ENCODE measurements at regions not wholly inside any gene's neighbourhood (a gene's known extent, or its start where the extent isn't known, plus 50 kb on each side); places are given as distances from the start of the nearest gene placed in this dataset.

- TF ChIP-seq EZH2phosphoT487 (conservative IDR thresholded peaks at IDR 0.05; ENCODE audit: low read length), result no peak
- no peak for TF ChIP-seq CTCF (IDR thresholded peaks at IDR 0.05; ENCODE audit: insufficient read depth, low read length, poor library complexity, severe bottlenecking)
- Histone ChIP-seq H3F3A (ENCODE audit: insufficient read depth) (no peaks in the 10 kb centered on the region), H3K27ac (ENCODE audit: low read depth, low read length) (no peak overlapping the region), H3K9me3 (ENCODE audit: insufficient read depth, low read length) (no peaks in the 10 kb centered on the region), H3K4me2 (ENCODE audit: low read depth, low read length, poor library complexity, severe bottlenecking) (no peak overlapping the region), H3K9me2 (replicated peaks; ENCODE audit: insufficient read depth, low read length) (no peaks in the 10 kb centered on the region), H2AFZ (ENCODE audit: low read depth, low read length, severe bottlenecking) (no peak overlapping the region), H3K79me2 (ENCODE audit: insufficient read depth, low read length) (no peaks in the 10 kb centered on the region), H4K20me1 (ENCODE audit: low read depth, low read length) (no peaks in the 10 kb centered on the region), H3K4me3 (ENCODE audit: insufficient read depth, low read length, poor library complexity, severe bottlenecking) (no peak overlapping the region), H3K36me3 (ENCODE audit: low read length) (no peaks in the 10 kb centered on the region), H3K9ac (ENCODE audit: low read length) (no peak overlapping the region), H3K27me3 (ENCODE audit: low read length) (no peaks in the 10 kb centered on the region)
These were observed 678.0 kb downstream of the DHX35 start for GRCh38 chr20:39640147-39640546.

- Histone ChIP-seq H3K9me2 (replicated peaks; ENCODE audit: insufficient read depth, low read length) (no peaks in the 10 kb centered on the region), H3K27me3 (ENCODE audit: low read length) (no peaks in the 10 kb centered on the region), H3K79me2 (ENCODE audit: insufficient read depth, low read length) (no peaks in the 10 kb centered on the region), H4K20me1 (ENCODE audit: low read depth, low read length) (no peaks in the 10 kb centered on the region), H3K36me3 (ENCODE audit: low read length) (no peaks in the 10 kb centered on the region), H3K4me2 (ENCODE audit: low read depth, low read length, poor library complexity, severe bottlenecking) (no peak overlapping the region), H3K9ac (ENCODE audit: low read length) (no peak overlapping the region), H3K4me3 (ENCODE audit: insufficient read depth, low read length, poor library complexity, severe bottlenecking) (no peak overlapping the region), H3K9me3 (ENCODE audit: insufficient read depth, low read length) (no peaks in the 10 kb centered on the region), H3K27ac (ENCODE audit: low read depth, low read length) (no peak overlapping the region), H3F3A (ENCODE audit: insufficient read depth) (no peaks in the 10 kb centered on the region), H2AFZ (ENCODE audit: low read depth, low read length, severe bottlenecking) (no peak overlapping the region)
- TF ChIP-seq CTCF (IDR thresholded peaks at IDR 0.05; ENCODE audit: insufficient read depth, low read length, poor library complexity, severe bottlenecking) (no peak), EZH2phosphoT487 (conservative IDR thresholded peaks at IDR 0.05; ENCODE audit: low read length) (no peak)
These were observed 676.6 kb downstream of the DHX35 start for GRCh38 chr20:39638731-39639130.

- Histone ChIP-seq H3K9me2 (replicated peaks; ENCODE audit: insufficient read depth, low read length) (no peaks in the 10 kb centered on the region), H3F3A (ENCODE audit: insufficient read depth) (no peaks in the 10 kb centered on the region), H3K4me3 (ENCODE audit: insufficient read depth, low read length, poor library complexity, severe bottlenecking) (no peak overlapping the region), H3K27ac (ENCODE audit: low read depth, low read length) (no peak overlapping the region), H3K36me3 (ENCODE audit: low read length) (no peaks in the 10 kb centered on the region), H4K20me1 (ENCODE audit: low read depth, low read length) (no peaks in the 10 kb centered on the region), H3K27me3 (ENCODE audit: low read length) (no peaks in the 10 kb centered on the region), H3K4me2 (ENCODE audit: low read depth, low read length, poor library complexity, severe bottlenecking) (no peak overlapping the region), H3K79me2 (ENCODE audit: insufficient read depth, low read length) (no peaks in the 10 kb centered on the region), H3K9ac (ENCODE audit: low read length) (no peak overlapping the region), H3K9me3 (ENCODE audit: insufficient read depth, low read length) (no peaks in the 10 kb centered on the region), H2AFZ (ENCODE audit: low read depth, low read length, severe bottlenecking) (no peak overlapping the region)
- TF ChIP-seq CTCF (IDR thresholded peaks at IDR 0.05; ENCODE audit: insufficient read depth, low read length, poor library complexity, severe bottlenecking) (no peak), EZH2phosphoT487 (conservative IDR thresholded peaks at IDR 0.05; ENCODE audit: low read length) (no peak)
These were observed 671.5 kb downstream of the DHX35 start for GRCh38 chr20:39633689-39634088.

All from SU-DHL-6 (cell line).